Omental fat pad (tissue), 3 donors: ENCODE measurements at regions not wholly inside any gene's neighbourhood (a gene's known extent, or its start where the extent isn't known, plus 50 kb on each side); places are given as distances from the start of the nearest gene placed in this dataset.
"Not testable (repeated sequence)": the region's sequence is repeated elsewhere in the genome, so short reads cannot be mapped to it uniquely, and the experiment has no call there.

ENCODE experiments used
- ATAC-seq: fragments of 150-250 bp; one replicate; pipeline ENCODE4 v1.9.1; 2016; ENCODE audit warnings: mild to moderate bottlenecking, moderate library complexity; ENCODE audit not compliant: low FRiP score
- DNase-seq: peaks from one replicate; pipeline ENCODE4 v3.0.0-alpha.2; 2019; ENCODE audit warnings: low spot score
- CTCF ChIP-seq, 3 donors: fragments of 450-650 bp; IDR thresholded peaks; one replicate each; pipeline ENCODE4 v1.5.1; 2016 to 2017; ENCODE audit warnings: antibody characterized with exemption in 3 of 3, mild to moderate bottlenecking in 3 of 3, moderate library complexity in 2 of 3

GRCh38 chr3:20394243-20394642, 208.2 kb upstream of the SGO1 start:
- no peak for DNase-seq
- no peak for TF ChIP-seq CTCF (IDR thresholded peaks at IDR 0.05)
- no peak for ATAC-seq

GRCh38 chr3:20391644-20392043, 205.6 kb upstream of the SGO1 start:
- no peak for TF ChIP-seq CTCF (IDR thresholded peaks at IDR 0.05)
- DNase-seq (no peak), ATAC-seq (no peak)

GRCh38 chr3:20388971-20389370, 203.0 kb upstream of the SGO1 start:
- ATAC-seq, result no peak
- no peak for TF ChIP-seq CTCF (IDR thresholded peaks at IDR 0.05)

GRCh38 chr3:20380295-20380694, 194.3 kb upstream of the SGO1 start:
- TF ChIP-seq CTCF (IDR thresholded peaks at IDR 0.05), result no peak
- DNase-seq, result no peak
- ATAC-seq, result no peak

More at GRCh38 chr3:20388971-20389370, 203.0 kb upstream of the SGO1 start:
- no peak for DNase-seq

- no peak for DNase-seq
- ATAC-seq, result no peak
- no peak for TF ChIP-seq CTCF (IDR thresholded peaks at IDR 0.05)
Observed at GRCh38 chr3:20378315-20378714, 192.3 kb upstream of the SGO1 start.

GRCh38 chr3:20376665-20377217, 190.7 kb upstream of the SGO1 start:
- DNase-seq (no peak), ATAC-seq (no peak)
- no peak for TF ChIP-seq CTCF (IDR thresholded peaks at IDR 0.05)

GRCh38 chr3:20375302-20375701, 189.3 kb upstream of the SGO1 start:
- no peak for DNase-seq
- TF ChIP-seq CTCF (IDR thresholded peaks at IDR 0.05), result no peak
- ATAC-seq, result no peak

GRCh38 chr3:20370273-20371063, 184.5 kb upstream of the SGO1 start:
- ATAC-seq, DNase-seq: not testable (repeated sequence)
